ENCODE measurements at regions not wholly inside any gene's neighbourhood (a gene's known extent, or its start where the extent isn't known, plus 50 kb on each side); places are given as distances from the start of the nearest gene placed in this dataset.
"Not testable (repeated sequence)": the region's sequence is repeated elsewhere in the genome, so short reads cannot be mapped to it uniquely, and the experiment has no call there.

DNA sequence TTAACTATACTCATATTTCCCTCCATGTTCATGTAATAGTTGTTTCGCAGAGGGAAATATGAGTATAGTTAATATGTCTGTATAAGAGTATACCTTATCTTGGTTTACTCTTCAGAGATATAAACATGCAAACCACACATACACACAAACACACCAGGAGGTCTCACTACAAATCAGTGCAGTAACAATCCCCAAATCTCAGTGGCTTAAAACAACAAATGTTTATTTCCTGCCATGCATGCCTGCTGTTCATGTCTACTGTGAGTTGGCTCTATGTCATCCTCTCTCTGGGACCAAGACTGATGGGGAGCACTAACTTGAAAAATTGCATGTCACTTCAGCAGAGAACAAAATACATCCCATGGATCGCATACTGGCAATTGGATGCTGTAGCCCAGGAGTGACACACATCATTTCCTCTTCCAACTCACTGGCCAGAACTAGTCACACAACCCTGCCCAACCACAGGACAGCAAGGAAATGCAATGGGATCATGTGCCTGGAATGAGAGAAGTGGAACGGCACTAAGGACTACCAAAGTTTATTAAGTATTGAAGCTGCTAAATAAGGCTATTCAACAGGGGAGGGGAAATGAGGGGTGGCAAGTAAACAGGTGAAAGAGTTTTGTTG is 89.0 kb upstream of the DTNBP1 start:
- no peaks in the 10 kb centered on the region for H3K36me3 ChIP-seq (ENCODE audit: control insufficient read depth, insufficient read depth, low read length)
- no peak for DNase-seq (ENCODE audit: low read depth)
- H3K4me3 ChIP-seq (ENCODE audit: low read depth, low read length) = no peak overlapping the region
- TF ChIP-seq, protein P1, sequence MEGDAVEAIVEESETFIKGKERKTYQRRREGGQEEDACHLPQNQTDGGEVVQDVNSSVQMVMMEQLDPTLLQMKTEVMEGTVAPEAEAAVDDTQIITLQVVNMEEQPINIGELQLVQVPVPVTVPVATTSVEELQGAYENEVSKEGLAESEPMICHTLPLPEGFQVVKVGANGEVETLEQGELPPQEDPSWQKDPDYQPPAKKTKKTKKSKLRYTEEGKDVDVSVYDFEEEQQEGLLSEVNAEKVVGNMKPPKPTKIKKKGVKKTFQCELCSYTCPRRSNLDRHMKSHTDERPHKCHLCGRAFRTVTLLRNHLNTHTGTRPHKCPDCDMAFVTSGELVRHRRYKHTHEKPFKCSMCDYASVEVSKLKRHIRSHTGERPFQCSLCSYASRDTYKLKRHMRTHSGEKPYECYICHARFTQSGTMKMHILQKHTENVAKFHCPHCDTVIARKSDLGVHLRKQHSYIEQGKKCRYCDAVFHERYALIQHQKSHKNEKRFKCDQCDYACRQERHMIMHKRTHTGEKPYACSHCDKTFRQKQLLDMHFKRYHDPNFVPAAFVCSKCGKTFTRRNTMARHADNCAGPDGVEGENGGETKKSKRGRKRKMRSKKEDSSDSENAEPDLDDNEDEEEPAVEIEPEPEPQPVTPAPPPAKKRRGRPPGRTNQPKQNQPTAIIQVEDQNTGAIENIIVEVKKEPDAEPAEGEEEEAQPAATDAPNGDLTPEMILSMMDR (IDR thresholded peaks at IDR 0.05; ENCODE audit: insufficient read depth, low read depth, low read length) = no peak
- no peaks in the 10 kb centered on the region for H3K27me3 ChIP-seq (ENCODE audit: control insufficient read depth, insufficient read depth, low read length)
- ChIA-PET POLR2A (no interaction called here), CTCF (interaction anchor here (0.9 kb wide), 1 partner anchor 23 kb away, joined by 4 read pairs; no protein-coding TSS in a partner anchor)

DNA sequence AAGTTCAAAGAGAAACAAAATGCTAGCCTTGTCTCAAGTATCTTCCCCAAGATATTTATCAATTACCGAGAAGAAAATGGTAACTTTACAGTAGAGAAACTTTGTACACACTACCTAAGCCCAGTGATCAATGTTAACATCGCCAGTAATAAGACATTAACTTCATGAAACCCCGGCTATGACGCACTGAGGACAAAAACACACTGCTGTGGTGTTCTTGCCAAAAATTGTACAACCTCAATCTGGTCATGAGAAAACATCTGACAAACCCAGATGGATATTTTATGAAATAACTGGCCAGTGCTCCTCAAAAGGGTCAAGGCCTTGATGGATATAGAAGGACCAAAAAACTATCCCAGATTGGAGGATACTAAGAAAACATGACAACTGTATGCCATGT is 85.5 kb upstream of the DTNBP1 start:
- DNase-seq (ENCODE audit: low read depth) = no peak
- Histone ChIP-seq H3K36me3 (ENCODE audit: control insufficient read depth, insufficient read depth, low read length) (no peaks in the 10 kb centered on the region), H3K4me3 (ENCODE audit: low read depth, low read length) (no peak overlapping the region), H3K27me3 (ENCODE audit: control insufficient read depth, insufficient read depth, low read length) (no peaks in the 10 kb centered on the region)
- POLR2A ChIA-PET = no interaction called here
- TF ChIP-seq, protein P1 (IDR thresholded peaks at IDR 0.05; ENCODE audit: insufficient read depth, low read depth, low read length) = no peak
- CTCF ChIA-PET = no interaction called here

DNA sequence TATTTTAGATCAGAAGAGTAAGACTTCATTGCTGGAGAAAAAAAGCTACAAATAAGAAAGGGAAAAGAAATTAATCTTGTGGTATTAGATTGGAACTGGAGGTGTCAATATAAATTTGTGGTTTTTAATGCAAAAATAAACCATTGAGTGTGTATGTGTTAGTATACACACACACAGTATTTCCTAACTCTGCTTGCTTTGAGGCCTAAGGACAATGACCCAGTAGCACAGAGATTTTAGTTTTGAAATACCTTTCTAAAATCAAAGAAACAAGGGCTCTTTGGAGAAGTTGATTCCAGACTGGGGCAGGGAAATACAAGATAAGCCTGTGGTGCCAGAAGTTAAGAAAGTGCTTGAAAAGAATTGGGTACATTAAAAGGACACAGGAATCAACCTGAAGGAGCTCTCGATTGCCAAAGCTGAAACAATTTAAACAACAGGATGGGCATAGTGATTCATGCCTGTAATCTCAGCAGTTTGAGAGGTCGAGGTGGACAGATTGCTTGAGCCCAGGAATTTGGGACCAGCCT is 84.6 kb upstream of the DTNBP1 start:
- DNase-seq (ENCODE audit: low read depth) = no peak
- H3K27me3 ChIP-seq (ENCODE audit: control insufficient read depth, insufficient read depth, low read length) = no peaks in the 10 kb centered on the region
- no peak overlapping the region for H3K4me3 ChIP-seq (ENCODE audit: low read depth, low read length)
- POLR2A ChIA-PET = no interaction called here
- no peaks in the 10 kb centered on the region for H3K36me3 ChIP-seq (ENCODE audit: control insufficient read depth, insufficient read depth, low read length)
- TF ChIP-seq, protein P1 (IDR thresholded peaks at IDR 0.05; ENCODE audit: insufficient read depth, low read depth, low read length) = no peak
- CTCF ChIA-PET = interaction anchor here (0.6 kb wide), 1 partner anchor 56 kb away, joined by 3 read pairs; no protein-coding TSS in a partner anchor

DNA sequence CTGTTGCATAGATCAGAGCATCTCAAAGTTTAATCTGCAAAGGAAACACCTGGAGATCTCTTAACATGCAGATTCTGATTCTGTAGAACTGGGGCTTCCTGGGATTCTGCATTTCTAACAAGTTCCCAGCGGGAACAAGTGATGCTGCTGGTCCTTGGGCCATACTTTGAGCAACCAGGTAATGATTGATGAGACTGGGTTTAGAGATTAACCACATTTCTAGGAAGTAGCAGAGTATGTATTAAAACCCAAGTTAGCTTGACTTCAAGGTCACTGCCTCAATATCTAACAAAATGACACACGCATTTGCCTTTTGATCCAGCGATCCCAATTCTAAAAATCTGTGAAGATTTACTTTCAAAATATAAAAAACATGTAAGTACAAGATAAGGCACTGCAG is 83.0 kb upstream of the DTNBP1 start:
- Histone ChIP-seq H3K36me3 (ENCODE audit: control insufficient read depth, insufficient read depth, low read length) (no peaks in the 10 kb centered on the region), H3K4me3 (ENCODE audit: low read depth, low read length) (no peak overlapping the region), H3K27me3 (ENCODE audit: control insufficient read depth, insufficient read depth, low read length) (no peaks in the 10 kb centered on the region)
- TF ChIP-seq, protein P1 (IDR thresholded peaks at IDR 0.05; ENCODE audit: insufficient read depth, low read depth, low read length) = no peak
- no peak for DNase-seq (ENCODE audit: low read depth)
- POLR2A ChIA-PET = no interaction called here
- CTCF ChIA-PET = no interaction called here

DNA sequence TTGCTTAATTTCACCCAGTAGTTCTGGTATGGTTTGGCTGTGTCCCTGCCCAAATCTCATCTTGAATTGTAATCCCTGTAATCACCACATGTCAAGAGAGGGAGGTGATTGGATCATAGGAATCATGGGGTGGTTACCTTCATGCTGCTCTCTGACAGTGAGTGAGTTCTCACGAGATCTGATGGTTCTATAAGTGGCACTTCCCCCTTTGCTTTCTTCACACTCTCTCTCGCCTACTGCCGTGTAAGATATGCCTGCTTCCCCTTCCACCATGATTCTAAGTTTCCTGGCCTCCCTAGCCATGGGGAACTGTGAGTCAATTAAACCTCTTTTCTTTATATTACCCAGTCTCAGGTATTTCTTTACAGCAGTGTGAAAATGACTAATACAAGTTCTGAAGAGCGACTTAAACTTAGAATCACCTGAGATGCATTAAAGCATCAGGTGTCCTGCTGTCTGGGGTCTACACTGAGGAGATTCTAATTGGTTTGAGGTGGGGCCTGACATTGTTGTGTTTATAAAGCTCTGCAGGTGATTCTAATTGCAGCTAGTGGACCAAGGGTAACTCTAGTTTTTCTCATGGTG is 82.1 kb upstream of the DTNBP1 start:
- TF ChIP-seq, protein P1 (IDR thresholded peaks at IDR 0.05; ENCODE audit: insufficient read depth, low read depth, low read length) = no peak
- Histone ChIP-seq H3K4me3 (ENCODE audit: low read depth, low read length) (no peak overlapping the region), H3K27me3 (ENCODE audit: control insufficient read depth, insufficient read depth, low read length) (no peaks in the 10 kb centered on the region), H3K36me3 (ENCODE audit: control insufficient read depth, insufficient read depth, low read length) (no peaks in the 10 kb centered on the region)
- ChIA-PET POLR2A (no interaction called here), CTCF (no interaction called here)
- DNase-seq (ENCODE audit: low read depth) = no peak

DNA sequence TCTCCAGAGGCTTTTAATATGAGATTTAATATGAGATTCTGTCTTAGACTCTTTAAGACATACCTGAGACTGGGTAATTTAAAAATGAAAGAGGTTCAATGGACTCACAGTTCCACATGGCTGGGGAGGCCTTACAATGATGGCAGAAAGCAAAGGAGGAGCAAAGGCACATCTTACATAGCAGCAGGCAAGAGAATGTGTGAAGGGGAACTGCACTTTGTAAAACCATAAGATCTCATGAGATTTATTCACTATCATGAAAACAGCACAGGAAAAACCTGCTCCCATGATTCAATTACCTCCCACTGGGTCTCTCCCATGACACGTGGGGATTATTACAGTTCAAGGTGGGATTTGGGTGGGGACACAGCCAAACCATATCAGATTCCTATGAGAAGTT is 79.2 kb upstream of the DTNBP1 start:
- POLR2A ChIA-PET; H3K27me3 ChIP-seq (ENCODE audit: control insufficient read depth, insufficient read depth, low read length); DNase-seq (ENCODE audit: low read depth); H3K4me3 ChIP-seq (ENCODE audit: low read depth, low read length); H3K36me3 ChIP-seq (ENCODE audit: control insufficient read depth, insufficient read depth, low read length); CTCF ChIA-PET: not testable (repeated sequence)
